ENCODE measurements at regions not wholly inside any gene's neighbourhood (a gene's known extent, or its start where the extent isn't known, plus 50 kb on each side); places are given as distances from the start of the nearest gene placed in this dataset.

DNA sequence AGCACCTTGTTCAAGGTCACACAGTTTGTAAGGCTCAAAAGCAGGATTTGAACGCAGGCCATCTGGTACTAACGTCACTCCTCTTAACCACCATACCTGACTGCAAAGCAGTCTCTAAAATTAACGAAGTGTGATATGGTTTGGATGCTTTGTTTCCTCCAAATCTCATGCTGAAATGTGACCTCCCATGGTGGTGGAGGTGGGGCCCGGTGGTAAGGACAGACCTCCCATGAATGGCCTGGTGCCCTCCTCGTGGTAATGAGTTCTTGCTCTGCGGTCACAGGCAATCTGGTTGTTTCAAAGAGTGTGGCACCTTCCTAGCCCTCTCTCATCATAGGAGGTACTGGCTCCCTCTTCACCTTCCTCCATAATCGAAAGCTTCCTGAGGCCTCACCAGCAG lies 102.2 kb upstream of the BCL2L14 start:
- no peaks in the 10 kb centered on the region for H3K9me3 ChIP-seq (ENCODE audit: low read depth)
- DNase-seq (ENCODE audit: low read depth in 1 of 2, low spot score in 1 of 2): no peak
- TF ChIP-seq, protein P1, sequence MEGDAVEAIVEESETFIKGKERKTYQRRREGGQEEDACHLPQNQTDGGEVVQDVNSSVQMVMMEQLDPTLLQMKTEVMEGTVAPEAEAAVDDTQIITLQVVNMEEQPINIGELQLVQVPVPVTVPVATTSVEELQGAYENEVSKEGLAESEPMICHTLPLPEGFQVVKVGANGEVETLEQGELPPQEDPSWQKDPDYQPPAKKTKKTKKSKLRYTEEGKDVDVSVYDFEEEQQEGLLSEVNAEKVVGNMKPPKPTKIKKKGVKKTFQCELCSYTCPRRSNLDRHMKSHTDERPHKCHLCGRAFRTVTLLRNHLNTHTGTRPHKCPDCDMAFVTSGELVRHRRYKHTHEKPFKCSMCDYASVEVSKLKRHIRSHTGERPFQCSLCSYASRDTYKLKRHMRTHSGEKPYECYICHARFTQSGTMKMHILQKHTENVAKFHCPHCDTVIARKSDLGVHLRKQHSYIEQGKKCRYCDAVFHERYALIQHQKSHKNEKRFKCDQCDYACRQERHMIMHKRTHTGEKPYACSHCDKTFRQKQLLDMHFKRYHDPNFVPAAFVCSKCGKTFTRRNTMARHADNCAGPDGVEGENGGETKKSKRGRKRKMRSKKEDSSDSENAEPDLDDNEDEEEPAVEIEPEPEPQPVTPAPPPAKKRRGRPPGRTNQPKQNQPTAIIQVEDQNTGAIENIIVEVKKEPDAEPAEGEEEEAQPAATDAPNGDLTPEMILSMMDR (IDR thresholded peaks at IDR 0.05; ENCODE audit: low read depth, low read length): no peak
- H3K36me3 ChIP-seq: no peaks in the 10 kb centered on the region
- H3K4me1 ChIP-seq (ENCODE audit: low read depth): no peaks in the 10 kb centered on the region
- H3K27ac ChIP-seq: no peak overlapping the region
- H3K27me3 ChIP-seq: no peaks in the 10 kb centered on the region
- H3K4me3 ChIP-seq: no peak overlapping the region

GRCh38 chr12:11969437-11970154 lies 101.1 kb upstream of the BCL2L14 start:
- no peaks in the 10 kb centered on the region for H3K27me3 ChIP-seq
- no peaks in the 10 kb centered on the region for H3K36me3 ChIP-seq
- no peak overlapping the region for H3K27ac ChIP-seq
- H3K4me1 ChIP-seq (ENCODE audit: low read depth): no peaks in the 10 kb centered on the region
- H3K9me3 ChIP-seq (ENCODE audit: low read depth): no peaks in the 10 kb centered on the region
- no peak overlapping the region for H3K4me3 ChIP-seq
- TF ChIP-seq, protein P1 (IDR thresholded peaks at IDR 0.05; ENCODE audit: low read depth, low read length): no peak
- no peak for DNase-seq (ENCODE audit: low read depth in 1 of 2, low spot score in 1 of 2)

DNA sequence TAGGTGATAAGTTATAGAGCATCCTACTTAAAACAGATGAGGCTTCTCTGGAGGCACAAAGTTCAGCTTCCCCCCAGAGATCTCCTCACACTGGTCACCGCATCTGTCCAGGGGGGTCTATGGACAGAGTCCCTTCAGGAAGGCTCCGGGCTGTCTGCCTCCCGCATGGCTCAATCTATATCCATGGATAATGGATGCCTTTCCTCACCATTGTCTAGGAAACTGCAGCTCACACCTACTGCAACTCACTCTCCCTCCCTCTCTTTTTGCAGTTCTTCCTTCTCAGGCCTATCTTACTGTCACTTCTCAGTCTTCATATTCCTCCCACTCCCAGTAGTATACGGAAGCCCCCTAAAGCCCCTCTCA lies 100.6 kb upstream of the BCL2L14 start:
- H3K4me3 ChIP-seq: no peak overlapping the region

GRCh38 chr12:11973396-11973795 lies 97.3 kb upstream of the BCL2L14 start:
- no peak overlapping the region for H3K27ac ChIP-seq
- no peaks in the 10 kb centered on the region for H3K9me3 ChIP-seq (ENCODE audit: low read depth)
- no peaks in the 10 kb centered on the region for H3K36me3 ChIP-seq
- TF ChIP-seq, protein P1 (IDR thresholded peaks at IDR 0.05; ENCODE audit: low read depth, low read length): no peak
- H3K27me3 ChIP-seq: no peaks in the 10 kb centered on the region
- DNase-seq (ENCODE audit: low read depth in 1 of 2, low spot score in 1 of 2): no peak
- H3K4me1 ChIP-seq (ENCODE audit: low read depth): no peaks in the 10 kb centered on the region
- no peak overlapping the region for H3K4me3 ChIP-seq

More for the DNA sequence above, 100.6 kb upstream of the BCL2L14 start:
- TF ChIP-seq, protein P1 (IDR thresholded peaks at IDR 0.05; ENCODE audit: low read depth, low read length): no peak
- no peaks in the 10 kb centered on the region for H3K27me3 ChIP-seq
- H3K4me1 ChIP-seq (ENCODE audit: low read depth): no peaks in the 10 kb centered on the region
- H3K36me3 ChIP-seq: no peaks in the 10 kb centered on the region
- DNase-seq (ENCODE audit: low read depth in 1 of 2, low spot score in 1 of 2): no peak
- H3K9me3 ChIP-seq (ENCODE audit: low read depth): no peaks in the 10 kb centered on the region
- no peak overlapping the region for H3K27ac ChIP-seq

GRCh38 chr12:11976005-11976404 lies 94.7 kb upstream of the BCL2L14 start:
- Histone ChIP-seq H3K27ac (no peak overlapping the region), H3K4me1 (ENCODE audit: low read depth) (no peaks in the 10 kb centered on the region), H3K9me3 (ENCODE audit: low read depth) (no peaks in the 10 kb centered on the region), H3K36me3 (no peaks in the 10 kb centered on the region), H3K27me3 (no peaks in the 10 kb centered on the region), H3K4me3 (no peak overlapping the region)
- no peak for DNase-seq (ENCODE audit: low read depth in 1 of 2, low spot score in 1 of 2)
- TF ChIP-seq, protein P1 (IDR thresholded peaks at IDR 0.05; ENCODE audit: low read depth, low read length): no peak
